ENCODE measurements at regions not wholly inside any gene's neighbourhood (a gene's known extent, or its start where the extent isn't known, plus 50 kb on each side); places are given as distances from the start of the nearest gene placed in this dataset.

DNA sequence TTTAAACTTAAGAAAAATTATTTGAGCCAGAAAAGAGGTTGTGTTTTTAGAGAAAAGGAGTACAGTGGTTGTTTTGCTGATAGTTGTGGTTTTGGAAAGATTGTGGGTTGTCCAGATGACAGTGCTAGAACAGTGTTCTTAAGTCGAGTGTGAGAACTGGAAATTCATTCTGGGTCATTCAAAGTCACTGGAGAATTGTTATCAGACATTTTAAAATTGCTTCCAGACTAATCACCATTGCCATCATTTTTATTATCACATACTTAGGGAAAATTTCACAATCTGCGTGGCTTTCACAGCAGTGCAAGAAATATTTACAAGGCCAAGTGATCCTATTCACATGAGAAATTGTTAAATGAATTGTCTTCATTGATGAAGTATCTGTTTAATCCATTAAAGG is 242.2 kb upstream of the DDI1 start:
- Histone ChIP-seq H3K79me2 (ENCODE audit: insufficient read depth, low read length) (no peaks in the 10 kb centered on the region), H4K20me1 (ENCODE audit: insufficient read depth, low read length) (no peaks in the 10 kb centered on the region), H3K27ac (ENCODE audit: low read depth in 1 of 2, low read length in 2 of 2) (no peak overlapping the region), H3K36me3 (replicated peaks in 1 of 2; ENCODE audit: control insufficient read depth in 1 of 2, insufficient read depth in 2 of 2, low read length in 2 of 2) (no peaks in the 10 kb centered on the region), H3K4me1 (ENCODE audit: control insufficient read depth in 1 of 2, insufficient read depth in 2 of 2, low read length in 2 of 2) (no peaks in the 10 kb centered on the region), H3K9ac (ENCODE audit: insufficient read depth, low read length, poor library complexity, severe bottlenecking) (no peak overlapping the region), H3K4me3 (replicated peaks in 1 of 3; ENCODE audit: low read depth in 2 of 3, low read length in 3 of 3) (no peak overlapping the region), H3K27me3 (ENCODE audit: control insufficient read depth in 2 of 2, insufficient read depth in 2 of 2, low read length in 2 of 2) (no peaks in the 10 kb centered on the region), H3K4me2 (replicated peaks; ENCODE audit: extremely low read depth, low read length, poor library complexity, severe bottlenecking) (no peak overlapping the region), H3K9me3 (replicated peaks in 1 of 2; ENCODE audit: control insufficient read depth in 1 of 2, insufficient read depth in 1 of 2, low read length in 2 of 2) (peaks cover 0 to 3% of the 10 kb centered on the region in 2 donors), H2AFZ (ENCODE audit: insufficient read depth, low read depth, low read length, poor library complexity, severe bottlenecking) (no peak overlapping the region)
- H3K4me1 Mint-ChIP-seq = no peaks in the 10 kb centered on the region
- no peak for DNase-seq
- H3K27me3 Mint-ChIP-seq (ENCODE audit: low read depth in 3 of 3) = peaks cover 0 to 4% (median 0%) of the 10 kb centered on the region in 3 donors
- 17% methylated on average over 1 of the region's 2 CpGs for WGBS (ENCODE audit: insufficient coverage)
- TF ChIP-seq, protein P1, sequence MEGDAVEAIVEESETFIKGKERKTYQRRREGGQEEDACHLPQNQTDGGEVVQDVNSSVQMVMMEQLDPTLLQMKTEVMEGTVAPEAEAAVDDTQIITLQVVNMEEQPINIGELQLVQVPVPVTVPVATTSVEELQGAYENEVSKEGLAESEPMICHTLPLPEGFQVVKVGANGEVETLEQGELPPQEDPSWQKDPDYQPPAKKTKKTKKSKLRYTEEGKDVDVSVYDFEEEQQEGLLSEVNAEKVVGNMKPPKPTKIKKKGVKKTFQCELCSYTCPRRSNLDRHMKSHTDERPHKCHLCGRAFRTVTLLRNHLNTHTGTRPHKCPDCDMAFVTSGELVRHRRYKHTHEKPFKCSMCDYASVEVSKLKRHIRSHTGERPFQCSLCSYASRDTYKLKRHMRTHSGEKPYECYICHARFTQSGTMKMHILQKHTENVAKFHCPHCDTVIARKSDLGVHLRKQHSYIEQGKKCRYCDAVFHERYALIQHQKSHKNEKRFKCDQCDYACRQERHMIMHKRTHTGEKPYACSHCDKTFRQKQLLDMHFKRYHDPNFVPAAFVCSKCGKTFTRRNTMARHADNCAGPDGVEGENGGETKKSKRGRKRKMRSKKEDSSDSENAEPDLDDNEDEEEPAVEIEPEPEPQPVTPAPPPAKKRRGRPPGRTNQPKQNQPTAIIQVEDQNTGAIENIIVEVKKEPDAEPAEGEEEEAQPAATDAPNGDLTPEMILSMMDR (IDR thresholded peaks at IDR 0.05) = no peak
- H3K36me3 Mint-ChIP-seq = no peaks in the 10 kb centered on the region
- peaks cover 0 to 8% (median 5%) of the 10 kb centered on the region in 7 donors for H3K9me3 Mint-ChIP-seq
- intact Hi-C loops (cut with micrococcal nuclease) = no loop called here
- no peak overlapping the region for H3K4me3 Mint-ChIP-seq
- no peak overlapping the region for H3K27ac Mint-ChIP-seq

DNA sequence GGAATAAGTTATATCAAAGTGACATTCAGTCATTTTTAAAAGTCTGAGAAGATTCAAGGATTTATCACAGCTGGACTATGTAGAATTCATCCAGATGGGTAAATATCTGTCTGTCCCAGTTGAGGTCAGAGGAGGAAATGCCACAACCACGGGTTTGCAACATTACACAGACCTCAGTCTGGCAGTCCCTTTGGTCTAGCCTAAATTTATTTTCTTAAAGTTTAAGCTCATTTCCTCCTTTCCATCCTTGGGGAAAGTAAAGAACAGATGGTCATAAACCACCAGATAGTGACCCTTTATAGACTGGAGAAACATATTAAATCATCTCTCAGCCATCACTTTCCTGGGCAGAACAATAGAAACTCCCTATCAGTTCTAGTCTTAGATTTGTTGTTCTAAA is 238.4 kb upstream of the DDI1 start:
- TF ChIP-seq, protein P1 (IDR thresholded peaks at IDR 0.05) = no peak
- H3K27ac Mint-ChIP-seq = no peak overlapping the region

More for the DNA sequence above, 238.4 kb upstream of the DDI1 start:
- Histone ChIP-seq H3K36me3 (replicated peaks in 1 of 2; ENCODE audit: control insufficient read depth in 1 of 2, insufficient read depth in 2 of 2, low read length in 2 of 2) (no peaks in the 10 kb centered on the region), H3K27ac (ENCODE audit: low read depth in 1 of 2, low read length in 2 of 2) (no peak overlapping the region), H2AFZ (ENCODE audit: insufficient read depth, low read depth, low read length, poor library complexity, severe bottlenecking) (no peak overlapping the region), H3K4me3 (replicated peaks in 1 of 3; ENCODE audit: low read depth in 2 of 3, low read length in 3 of 3) (no peak overlapping the region), H3K9ac (ENCODE audit: insufficient read depth, low read length, poor library complexity, severe bottlenecking) (no peak overlapping the region), H3K4me1 (ENCODE audit: control insufficient read depth in 1 of 2, insufficient read depth in 2 of 2, low read length in 2 of 2) (no peaks in the 10 kb centered on the region), H3K27me3 (ENCODE audit: control insufficient read depth in 2 of 2, insufficient read depth in 2 of 2, low read length in 2 of 2) (no peaks in the 10 kb centered on the region), H3K4me2 (replicated peaks; ENCODE audit: extremely low read depth, low read length, poor library complexity, severe bottlenecking) (no peak overlapping the region), H4K20me1 (ENCODE audit: insufficient read depth, low read length) (no peaks in the 10 kb centered on the region), H3K9me3 (replicated peaks in 1 of 2; ENCODE audit: control insufficient read depth in 1 of 2, insufficient read depth in 1 of 2, low read length in 2 of 2) (no peaks in the 10 kb centered on the region), H3K79me2 (ENCODE audit: insufficient read depth, low read length) (no peaks in the 10 kb centered on the region)
- Mint-ChIP-seq H3K36me3 (no peaks in the 10 kb centered on the region), H3K27me3 (ENCODE audit: low read depth in 3 of 3) (peaks cover 0 to 4% (median 0%) of the 10 kb centered on the region in 3 donors), H3K4me1 (no peaks in the 10 kb centered on the region), H3K4me3 (no peak overlapping the region), H3K9me3 (peaks cover 0 to 3% (median under 1%) of the 10 kb centered on the region in 7 donors)
- no CpG with 5 or more reads among the region's 1 CpG for WGBS (ENCODE audit: insufficient coverage)
- DNase-seq = no peak
- intact Hi-C loops (cut with micrococcal nuclease) = no loop called here
